HEK293 (cell line): ENCODE measurements at regions not wholly inside any gene's neighbourhood (a gene's known extent, or its start where the extent isn't known, plus 50 kb on each side); places are given as distances from the start of the nearest gene placed in this dataset.
"Not testable (repeated sequence)": the region's sequence is repeated elsewhere in the genome, so short reads cannot be mapped to it uniquely, and the experiment has no call there.

Experiments
- CTCF ChIP-seq: fragments of 450-650 bp; formaldehyde crosslinking; IDR thresholded peaks from 2 replicates; pipeline ENCODE4 v1.5.1; 2016; ENCODE audit warnings: missing biosample characterization, missing genetic modification characterization
- PATZ1 ChIP-seq: fragments of 450-650 bp; formaldehyde crosslinking; IDR thresholded peaks from 2 replicates; pipeline ENCODE4 v1.5.1; 2016; ENCODE audit warnings: missing biosample characterization, missing genetic modification characterization
- YY1 ChIP-seq: fragments of 450-650 bp; formaldehyde crosslinking; IDR thresholded peaks from 2 replicates; pipeline ENCODE4 v1.5.1; 2018; ENCODE audit warnings: missing biosample characterization, missing genetic modification characterization
- ZFP37 ChIP-seq: fragments of 450-650 bp; formaldehyde crosslinking; IDR thresholded peaks from 2 replicates; pipeline ENCODE4 v1.5.1; 2016; ENCODE audit warnings: missing biosample characterization, missing genetic modification characterization
- ZNF23 ChIP-seq: fragments of 450-650 bp; formaldehyde crosslinking; IDR thresholded peaks from 2 replicates; pipeline ENCODE4 v1.5.1; 2016; ENCODE audit warnings: missing biosample characterization, missing genetic modification characterization, borderline replicate concordance
- ZNF621 ChIP-seq: fragments of 450-650 bp; formaldehyde crosslinking; IDR thresholded peaks from 2 replicates; pipeline ENCODE4 v1.5.1; 2017; ENCODE audit warnings: missing biosample characterization, missing genetic modification characterization

- TF ChIP-seq ZNF621 (tag by site-specific recombination); CTCF (tag by site-specific recombination); ZNF23 (tag by site-specific recombination); ZFP37; YY1 (tag by site-specific recombination); PATZ1 (tag by site-specific recombination): not testable (repeated sequence)
Measured at GRCh38 chr2:150194816-150195215, 292.7 kb downstream of the RND3 start.
